Left hindlimb (tissue), 1 donor: ENCODE measurements at regions not wholly inside any gene's neighbourhood (a gene's known extent, or its start where the extent isn't known, plus 50 kb on each side); places are given as distances from the start of the nearest gene placed in this dataset.

Experiments
- DNase-seq: peaks from one replicate; pipeline ENCODE4 v3.0.0-alpha.2; 2018

- DNase-seq: no peak
These were observed 160.6 kb downstream of the MAF start for GRCh38 chr16:79439901-79440300.

GRCh38 chr16:79437764-79438751 is 162.5 kb downstream of the MAF start:
- peak; percentile 47 for DNase-seq

DNA sequence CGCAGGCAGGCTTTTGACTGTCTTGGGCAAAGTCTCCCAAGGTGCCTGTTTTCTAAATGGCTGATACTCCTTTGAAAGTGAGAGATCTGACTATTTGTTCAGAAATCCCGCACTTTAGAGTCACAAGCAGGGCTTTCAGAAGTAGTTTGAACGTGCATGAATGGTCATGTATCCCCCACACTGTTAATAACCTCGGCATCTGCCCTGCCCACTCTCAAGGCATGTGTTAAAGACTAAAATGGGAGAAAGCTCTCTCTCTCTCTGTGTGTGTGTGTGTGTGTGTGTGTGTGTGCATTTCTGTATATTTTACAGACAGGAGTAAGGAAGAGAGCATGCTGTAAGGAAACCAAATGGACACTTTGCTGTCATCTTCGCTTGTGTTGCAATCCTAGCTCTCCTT is 163.7 kb downstream of the MAF start:
- no peak for DNase-seq

- no peak for DNase-seq
These were observed 165.8 kb downstream of the MAF start for GRCh38 chr16:79434771-79435170.

GRCh38 chr16:79434092-79434491 is 166.4 kb downstream of the MAF start:
- DNase-seq: no peak

GRCh38 chr16:79431923-79432322 is 168.6 kb downstream of the MAF start:
- no peak for DNase-seq

DNA sequence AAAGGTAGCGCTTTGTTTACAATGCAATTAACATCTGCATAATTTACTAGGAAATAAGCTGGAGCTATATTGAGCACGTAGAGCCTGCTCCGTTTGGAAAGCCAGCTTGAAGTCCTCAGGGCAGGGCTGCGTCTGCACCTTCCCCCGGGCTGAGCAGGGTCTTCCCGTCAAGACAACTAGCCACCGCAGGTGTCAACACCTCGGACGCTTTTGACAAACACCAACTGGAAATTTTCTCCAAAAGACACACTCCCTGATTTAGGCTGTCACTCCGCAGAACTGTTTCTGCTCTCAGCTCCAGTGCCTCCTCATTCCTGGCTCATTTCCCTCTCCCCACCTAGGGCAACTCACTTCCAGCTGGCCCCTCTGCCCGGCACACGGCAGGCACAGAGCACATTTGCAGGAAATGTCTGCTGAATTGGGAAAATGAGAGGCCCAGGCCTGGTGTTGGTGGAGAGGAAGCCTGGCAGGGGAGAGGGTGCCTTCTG is 170.3 kb downstream of the MAF start:
- peak; percentile 64 for DNase-seq

GRCh38 chr16:79429381-79430190 is 171.0 kb downstream of the MAF start:
- peak; percentile 86 for DNase-seq

DNA sequence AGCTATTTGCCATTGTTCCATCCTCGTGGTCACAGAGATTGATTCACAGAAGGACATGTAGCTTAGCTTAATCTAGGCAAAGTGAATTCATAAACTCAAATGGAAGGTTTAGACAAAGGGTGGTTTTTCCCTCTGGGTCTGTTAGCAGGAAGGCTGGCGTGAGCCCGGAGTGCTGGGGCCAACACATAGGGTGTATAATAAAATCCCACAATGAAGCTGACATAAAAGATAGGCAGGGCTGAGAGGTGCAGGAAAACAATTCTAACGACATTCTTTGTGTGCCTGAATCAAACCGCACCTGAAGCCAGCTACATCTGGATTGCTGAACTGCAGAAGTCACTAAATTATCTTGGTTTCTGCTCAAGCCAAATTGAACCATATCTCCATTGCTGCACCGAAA is 173.9 kb downstream of the MAF start:
- DNase-seq: no peak

DNA sequence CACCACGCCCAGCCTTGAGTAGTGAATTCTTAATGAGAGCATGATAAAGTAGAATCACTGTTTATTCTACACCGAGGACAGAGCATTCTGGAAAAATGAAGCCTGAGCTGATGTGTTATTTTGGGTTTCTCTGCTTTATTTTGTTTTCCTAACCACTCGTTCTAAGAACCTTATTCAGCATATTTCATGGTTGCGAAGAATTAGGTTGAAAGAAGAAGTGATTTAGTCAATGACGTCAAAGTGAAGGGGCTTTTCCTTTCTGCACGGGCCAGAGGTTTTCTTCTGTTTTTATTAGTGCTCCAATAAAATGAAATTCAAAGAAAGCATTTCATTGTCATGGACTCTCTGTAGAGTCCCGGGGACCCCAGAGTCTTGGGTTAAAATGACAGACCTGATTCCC is 178.5 kb downstream of the MAF start:
- no peak for DNase-seq

GRCh38 chr16:79421126-79421525 is 179.4 kb downstream of the MAF start:
- DNase-seq: no peak

GRCh38 chr16:79420493-79420892 is 180.0 kb downstream of the MAF start:
- DNase-seq: no peak

- DNase-seq: no peak
These were observed 181.4 kb downstream of the MAF start for GRCh38 chr16:79419148-79419547.

DNA sequence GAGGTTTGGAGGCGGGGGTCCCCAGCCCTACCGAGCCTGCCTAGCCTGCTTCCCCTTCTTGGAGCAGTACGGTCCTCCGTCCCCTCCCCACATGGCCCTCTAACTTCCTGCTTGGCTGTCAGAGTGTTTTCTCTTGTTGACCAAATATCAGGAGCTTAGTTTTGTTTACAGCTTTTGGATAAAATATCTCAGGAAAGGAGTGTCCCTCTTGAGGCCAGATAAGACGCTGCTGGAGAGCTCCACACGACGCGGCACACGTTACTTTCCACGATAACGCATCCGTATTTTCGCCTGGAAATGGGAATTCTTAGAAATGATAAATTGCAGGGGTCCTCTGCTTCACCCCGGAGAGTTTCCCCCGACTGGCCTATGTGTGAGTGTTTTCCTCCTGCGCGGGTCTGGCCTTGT is 182.9 kb downstream of the MAF start:
- DNase-seq: no peak

DNA sequence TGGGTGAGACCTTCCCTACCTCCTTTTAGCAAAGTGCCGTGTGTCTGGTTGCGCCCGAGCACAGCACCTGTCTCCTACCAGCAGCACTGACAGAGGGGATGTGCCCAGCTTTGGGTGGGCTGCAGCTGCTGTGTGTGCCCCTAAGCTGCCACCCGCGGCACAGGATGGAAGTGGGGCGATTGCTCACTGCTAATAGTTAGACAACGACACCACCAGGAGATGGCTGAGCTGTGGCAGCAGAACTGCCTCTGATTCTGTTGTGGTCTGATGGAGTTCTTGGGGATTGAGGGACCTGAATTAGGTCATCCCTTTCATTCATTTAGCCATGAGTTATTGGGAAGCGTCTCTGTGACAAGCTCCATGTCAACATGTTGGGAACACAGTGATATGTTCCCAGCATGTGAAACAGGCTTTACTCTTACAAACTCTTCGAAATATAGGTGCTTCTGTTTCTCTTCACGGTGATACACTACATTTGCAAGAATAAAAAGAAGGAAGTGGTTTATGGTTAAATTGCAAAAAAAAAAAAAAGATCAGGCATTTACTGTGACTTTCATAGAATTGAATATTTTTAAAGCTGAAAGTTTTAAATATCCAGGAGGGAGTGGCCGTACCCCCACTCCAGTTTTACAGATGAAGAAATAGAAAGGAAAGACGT is 184.4 kb downstream of the MAF start:
- no peak for DNase-seq

- DNase-seq: no peak
These were observed 187.7 kb downstream of the MAF start for GRCh38 chr16:79412783-79413225.

DNA sequence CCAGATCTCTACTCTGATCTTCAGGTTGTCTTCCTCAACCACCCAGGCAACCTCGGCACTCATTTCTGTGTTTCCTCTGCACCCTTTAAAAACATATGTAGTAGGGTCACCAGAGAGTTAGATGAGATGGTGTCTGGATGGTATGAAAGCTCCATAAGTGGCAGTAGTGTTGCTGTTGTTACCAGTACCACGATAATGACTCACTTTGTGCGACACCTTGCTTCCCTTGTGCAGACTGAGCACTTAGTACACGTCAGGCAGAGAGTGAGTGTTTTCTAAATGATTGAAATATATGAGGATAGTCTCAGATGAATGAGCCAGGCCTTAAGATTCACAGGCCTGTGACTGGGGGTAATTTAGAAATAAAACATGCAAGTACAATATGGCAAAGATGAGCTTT is 188.7 kb downstream of the MAF start:
- no peak for DNase-seq

GRCh38 chr16:79411357-79411756 is 189.2 kb downstream of the MAF start:
- DNase-seq: no peak

GRCh38 chr16:79409978-79410377 is 190.6 kb downstream of the MAF start:
- DNase-seq: no peak

DNA sequence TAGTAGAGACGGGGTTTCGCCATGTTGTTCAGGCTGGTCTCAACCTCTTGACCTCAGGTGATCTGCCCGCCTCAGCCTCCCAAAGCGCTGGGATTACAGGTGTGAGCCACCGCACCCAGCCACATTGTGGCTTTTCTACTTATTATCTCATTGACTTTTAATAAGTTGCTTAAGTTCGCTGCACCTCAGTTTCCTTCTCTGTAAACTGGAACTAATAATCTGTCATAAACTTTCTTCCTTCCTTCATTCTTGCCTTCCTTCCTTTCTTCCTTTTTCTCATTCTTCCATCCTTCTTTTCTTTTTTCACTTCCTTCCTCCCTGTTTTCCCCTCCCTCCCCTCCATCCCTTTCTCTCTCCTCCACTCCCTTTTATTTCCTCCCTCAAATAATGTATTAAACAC is 192.2 kb downstream of the MAF start:
- no peak for DNase-seq

DNA sequence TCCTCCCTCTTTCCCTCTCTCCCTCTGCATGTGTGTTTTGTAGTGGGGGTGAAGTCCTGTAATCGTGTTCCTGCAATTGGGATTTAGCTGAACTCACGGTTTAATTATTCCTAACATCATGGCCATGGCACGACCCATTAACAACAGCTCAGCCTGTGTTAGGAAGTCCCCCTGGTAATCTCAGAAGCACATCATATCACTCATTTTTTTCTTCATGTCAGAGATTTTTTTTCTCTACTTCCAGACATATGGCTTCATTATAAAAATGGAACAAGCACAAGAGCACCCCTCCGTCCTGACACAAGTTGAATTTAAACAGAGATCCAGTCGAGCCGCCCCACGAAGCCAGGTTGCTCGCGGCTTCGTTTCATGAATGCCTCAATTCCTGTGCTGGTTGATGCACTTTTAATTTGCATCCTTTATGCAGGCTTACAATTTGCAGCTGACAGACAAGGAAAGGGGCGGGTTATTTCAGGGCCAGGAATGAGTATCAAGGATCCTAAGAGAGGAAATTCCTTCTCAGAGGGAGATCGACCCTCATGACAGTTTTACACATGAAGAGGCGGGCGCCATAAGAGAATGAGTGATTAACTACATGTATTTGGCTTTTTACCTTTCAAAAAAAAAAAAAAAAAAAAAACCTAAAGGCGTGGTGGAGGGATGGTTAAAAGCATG is 192.9 kb downstream of the MAF start:
- DNase-seq: no peak

DNA sequence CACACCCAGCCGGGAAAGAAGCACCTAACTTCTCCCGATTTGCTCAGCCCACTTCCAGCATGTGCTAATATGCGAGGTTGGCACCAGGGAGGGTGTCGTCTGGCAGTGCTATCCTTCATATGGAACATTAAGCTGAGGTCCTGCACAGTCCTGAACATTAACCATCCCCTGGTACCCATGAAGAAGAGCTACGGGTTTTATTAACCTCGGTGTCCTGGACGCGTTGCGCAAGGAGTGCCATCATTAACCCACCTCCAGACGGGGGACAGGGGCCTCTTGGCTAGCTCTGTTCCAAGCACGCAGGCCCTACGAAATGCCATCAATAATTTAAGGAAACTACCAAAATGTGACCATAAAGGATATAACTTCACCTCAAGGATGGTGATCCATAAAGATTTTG is 193.5 kb downstream of the MAF start:
- no peak for DNase-seq

- DNase-seq: no peak
These were observed 196.0 kb downstream of the MAF start for GRCh38 chr16:79404571-79404970.
